HCT116 (cell line): ENCODE measurements at regions not wholly inside any gene's neighbourhood (a gene's known extent, or its start where the extent isn't known, plus 50 kb on each side); places are given as distances from the start of the nearest gene placed in this dataset.

Experiments used
- ATAC-seq: fragments of 200-7000 bp; cut with Tn5 transposase; 2 replicates; pipeline ENCODE4 v1.9.1; 2020; ENCODE audit warnings: mild to moderate bottlenecking, moderate library complexity
- BruUV-seq: library from RNA; stranded (reverse); fragments of 400-500 nt; replicated peaks from 2 replicates; lab custom pipeline; 2021; lab: Mats Ljungman, UMichigan
- CTCF ChIA-PET: fragments of 300-600 bp; sonication (Branson Sonifier 250); formaldehyde crosslinking; loops from one replicate; lab custom pipeline; 2021; ENCODE audit warnings: antibody characterized with exemption; lab: Charles Lee
- POLR2A ChIA-PET: fragments of 300-600, 350-600 bp; sonication (Branson Sonifier 250); formaldehyde crosslinking; loops from one replicate; lab custom pipeline; 2021; ENCODE audit warnings: antibody characterized with exemption; lab: Charles Lee
- RAD21 ChIA-PET, 2 experiments: fragments of 300-600 bp; sonication (Branson Sonifier 250); formaldehyde crosslinking; loops; one replicate each; lab custom pipeline; 2023; ENCODE audit warnings: low total read pairs in 2 of 2; ENCODE audit not compliant: uncharacterized antibody in 2 of 2, unreplicated experiment in 2 of 2, low non-redundant PET in 1 of 2; lab: Charles Lee
- DNase-seq: peaks from one replicate; pipeline ENCODE4 v3.0.0-alpha.2; 2010; ENCODE audit warnings: low read depth, low spot score
- H2AFZ ChIP-seq: fragments of 200-600 bp; shearing (Covaris generic), sonication (generic); 2 replicates; pipeline ENCODE4 v1.6.1; 2017; ENCODE audit warnings: low read depth, mixed run types, mixed read lengths, antibody characterized with exemption, low read length; ENCODE audit not compliant: poor library complexity, severe bottlenecking
- H3K27ac ChIP-seq: 2 replicates; pipeline ENCODE4 v1.5.1; 2012; ENCODE audit warnings: low read depth, low read length
- H3K27me3 ChIP-seq: fragments of 200-600 bp; sonication (generic); 2 replicates; pipeline ENCODE4 v1.6.1; 2016; ENCODE audit warnings: mixed run types, low read length, mixed read lengths; ENCODE audit not compliant: insufficient read depth
- H3K36me3 ChIP-seq, 2 experiments: fragments of 200-500 bp in 1 of 2; fragments of 200-600 bp in 1 of 2; sonication (Bioruptor generic) in 1 of 2; sonication (generic) in 1 of 2; 2 replicates each; pipeline versions ENCODE4 v1.5.1 to v1.6.1; 2014 to 2016; ENCODE audit warnings: low read length in 2 of 2, inconsistent platforms in 1 of 2, mixed read lengths in 1 of 2, mixed run types in 1 of 2; ENCODE audit not compliant: insufficient read depth in 2 of 2, control insufficient read depth in 1 of 2
- H3K4me1 ChIP-seq, 2 experiments: fragments of 200-600 bp in 1 of 2; sonication (generic) in 1 of 2; 2 replicates each; pipeline versions ENCODE4 v1.5.1 to v1.6.1; 2012 to 2017; ENCODE audit warnings: low read length in 2 of 2, inconsistent platforms in 1 of 2, mild to moderate bottlenecking in 1 of 2, mixed read lengths in 1 of 2, mixed run types in 1 of 2, moderate library complexity in 1 of 2; ENCODE audit not compliant: insufficient read depth in 2 of 2, control insufficient read depth in 1 of 2
- H3K4me2 ChIP-seq: fragments of 200-600 bp; sonication (generic); 2 replicates; pipeline ENCODE4 v1.6.1; 2017; ENCODE audit warnings: mixed run types, low read length, mixed read lengths
- H3K4me3 ChIP-seq, 2 experiments: fragments of 200-600 bp in 1 of 2; sonication (generic) in 1 of 2; replicated peaks in 1 of 2; 2 replicates each; pipeline ENCODE4 v1.5.1; 2011 to 2016; ENCODE audit warnings: low read length in 2 of 2, control low read depth in 1 of 2, low read depth in 1 of 2, mild to moderate bottlenecking in 1 of 2, mixed read lengths in 1 of 2, mixed run types in 1 of 2
- H3K79me2 ChIP-seq: fragments of 200-600 bp; sonication (generic); 2 replicates; pipeline ENCODE4 v1.6.1; 2017; ENCODE audit warnings: mild to moderate bottlenecking, mixed run types, low read length, moderate library complexity, mixed read lengths; ENCODE audit not compliant: insufficient read depth
- H3K9ac ChIP-seq: fragments of 200-600 bp; sonication (generic); 2 replicates; pipeline ENCODE4 v1.6.1; 2016; ENCODE audit warnings: low read length, mixed read lengths
- H3K9me2 ChIP-seq: fragments of 200-600 bp; sonication (generic), shearing (Covaris generic); 2 replicates; pipeline ENCODE4 v1.6.1; 2017; ENCODE audit warnings: mixed run types, mild to moderate bottlenecking, moderate library complexity; ENCODE audit not compliant: insufficient read depth
- H3K9me3 ChIP-seq, 2 experiments: fragments of 200-500 bp in 1 of 2; fragments of 200-600 bp in 1 of 2; sonication (Bioruptor generic) in 1 of 2; sonication (generic) in 1 of 2; 2 replicates each; pipeline ENCODE4 v1.6.1; 2014 to 2017; ENCODE audit warnings: low read length in 2 of 2, mixed read lengths in 2 of 2, inconsistent platforms in 1 of 2, low read depth in 1 of 2, mild to moderate bottlenecking in 1 of 2, mixed run types in 1 of 2, moderate library complexity in 1 of 2; ENCODE audit not compliant: control insufficient read depth in 1 of 2, insufficient read depth in 1 of 2
- H4K20me1 ChIP-seq: fragments of 200-600 bp; sonication (generic), shearing (Covaris generic); 2 replicates; pipeline ENCODE4 v1.6.1; 2017; ENCODE audit warnings: mixed run types, mild to moderate bottlenecking, moderate library complexity; ENCODE audit not compliant: insufficient read depth
- ELF1 ChIP-seq: IDR thresholded peaks from 2 replicates; pipeline ENCODE4 v1.6.1; 2012; ENCODE audit warnings: low read depth, borderline replicate concordance
- EZH2 ChIP-seq: fragments of 200-600 bp; sonication (generic); IDR thresholded peaks from 2 replicates; pipeline ENCODE4 v1.6.1; 2017; ENCODE audit warnings: antibody characterized with exemption, mixed run types
- EZH2phosphoT487 ChIP-seq: fragments of 200-600 bp; IDR thresholded peaks from 2 replicates; pipeline ENCODE4 v1.6.1; 2018; ENCODE audit warnings: antibody characterized with exemption, borderline replicate concordance
- FOSL1 ChIP-seq: IDR thresholded peaks from 2 replicates; pipeline ENCODE4 v1.6.1; 2012; ENCODE audit warnings: low read depth
- POLR2A ChIP-seq: IDR thresholded peaks from 2 replicates; pipeline ENCODE4 v1.7.0; 2011; ENCODE audit warnings: borderline replicate concordance; ENCODE audit not compliant: insufficient read depth, insufficient read length; ENCODE audit errors: extremely low read depth
- RAD21 ChIP-seq: IDR thresholded peaks from 2 replicates; pipeline ENCODE4 v1.6.1; 2012; ENCODE audit warnings: low read depth, mild to moderate bottlenecking
- SRF ChIP-seq: IDR thresholded peaks from 2 replicates; pipeline ENCODE4 v1.6.1; 2012; ENCODE audit warnings: low read depth
- ZFX ChIP-seq: fragments of 450-650 bp; IDR thresholded peaks from 2 replicates; pipeline ENCODE4 v1.6.1; 2017
- intact Hi-C: fragments of 100-400 bp; cut with micrococcal nuclease; formaldehyde crosslinking; loops from 2 replicates; pipeline ENCODE4 v1.10.0; 2022
- TF ChIP-seq, protein P1 (sequence below): IDR thresholded peaks from 2 replicates; pipeline ENCODE4 v1.6.1; 2011; ENCODE audit warnings: mild to moderate bottlenecking, low read length, moderate library complexity; ENCODE audit not compliant: insufficient replicate concordance; ENCODE audit errors: extremely low read depth

DNA sequence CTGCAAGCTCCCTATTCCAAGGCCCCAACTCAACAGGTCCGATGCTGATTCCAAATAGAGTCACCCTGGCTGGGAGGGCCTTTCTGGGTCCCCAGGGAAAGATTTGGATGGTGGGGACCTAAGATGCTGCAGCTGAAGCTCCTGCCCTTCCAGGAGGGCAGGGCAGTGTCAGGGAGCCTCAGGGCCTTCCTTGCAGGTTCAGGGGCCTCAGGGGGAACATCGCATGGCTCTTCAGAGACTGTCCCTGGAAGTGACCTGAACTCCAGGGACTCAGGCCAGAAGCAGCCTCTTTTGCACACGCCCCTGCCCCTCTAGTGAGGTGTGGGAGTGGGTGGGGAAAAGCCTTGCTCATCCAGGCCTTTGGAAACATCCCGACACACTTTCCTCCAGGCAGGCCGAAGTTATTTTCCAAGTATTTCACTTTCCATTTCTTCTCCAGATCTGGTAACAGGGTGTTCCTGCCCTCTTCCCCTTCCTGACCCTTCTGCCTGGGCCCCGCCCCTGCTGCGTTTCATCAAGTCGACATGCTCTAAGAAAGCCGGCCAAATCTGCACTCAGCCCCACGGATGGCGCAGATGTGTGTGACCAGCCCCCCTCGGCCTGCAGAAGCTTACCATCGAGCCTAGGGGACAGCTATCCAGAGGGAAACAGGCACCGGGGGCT lies 159.5 kb downstream of the FGF18 start:
- no peak for ATAC-seq
- no peaks in the 10 kb centered on the region for H3K27me3 ChIP-seq
- no TSS peak for BruUV-seq
- H3K9me3 ChIP-seq: no peaks in the 10 kb centered on the region
- CTCF ChIA-PET: no interaction called here
- intact Hi-C loops: no loop called here
- POLR2A ChIA-PET: no interaction called here
- no peak for DNase-seq
- H3K4me3 ChIP-seq: no peak overlapping the region
- no peaks in the 10 kb centered on the region for H3K9me2 ChIP-seq
- no peaks in the 10 kb centered on the region for H4K20me1 ChIP-seq
- RAD21 ChIA-PET: no interaction called here
- no peak overlapping the region for H3K27ac ChIP-seq
- no peak overlapping the region for H3K9ac ChIP-seq
- TF ChIP-seq ELF1: no peak
- no peak for TF ChIP-seq EZH2
- no peak for TF ChIP-seq POLR2A
- TF ChIP-seq EZH2phosphoT487: no peak
- no peak for TF ChIP-seq ZFX
- TF ChIP-seq RAD21: no peak
- TF ChIP-seq, protein P1, sequence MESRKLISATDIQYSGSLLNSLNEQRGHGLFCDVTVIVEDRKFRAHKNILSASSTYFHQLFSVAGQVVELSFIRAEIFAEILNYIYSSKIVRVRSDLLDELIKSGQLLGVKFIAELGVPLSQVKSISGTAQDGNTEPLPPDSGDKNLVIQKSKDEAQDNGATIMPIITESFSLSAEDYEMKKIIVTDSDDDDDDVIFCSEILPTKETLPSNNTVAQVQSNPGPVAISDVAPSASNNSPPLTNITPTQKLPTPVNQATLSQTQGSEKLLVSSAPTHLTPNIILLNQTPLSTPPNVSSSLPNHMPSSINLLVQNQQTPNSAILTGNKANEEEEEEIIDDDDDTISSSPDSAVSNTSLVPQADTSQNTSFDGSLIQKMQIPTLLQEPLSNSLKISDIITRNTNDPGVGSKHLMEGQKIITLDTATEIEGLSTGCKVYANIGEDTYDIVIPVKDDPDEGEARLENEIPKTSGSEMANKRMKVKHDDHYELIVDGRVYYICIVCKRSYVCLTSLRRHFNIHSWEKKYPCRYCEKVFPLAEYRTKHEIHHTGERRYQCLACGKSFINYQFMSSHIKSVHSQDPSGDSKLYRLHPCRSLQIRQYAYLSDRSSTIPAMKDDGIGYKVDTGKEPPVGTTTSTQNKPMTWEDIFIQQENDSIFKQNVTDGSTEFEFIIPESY: no peak
- TF ChIP-seq SRF: no peak
- TF ChIP-seq FOSL1: no peak
- TF ChIP-seq, all 23 proteins: peak for 0
- Histone ChIP-seq H3K36me3 (no peaks in the 10 kb centered on the region), H3K4me2 (no peak overlapping the region), H3K4me1 (no peaks in the 10 kb centered on the region), H3K79me2 (no peaks in the 10 kb centered on the region), H2AFZ (no peak overlapping the region)
